Stimulated activated CD4-positive, alpha-beta T cell treated with anti-CD3 and anti-CD28 coated beads, TNF-alpha, amount 100 ng/mL, for 1 hour (primary cell): ENCODE measurements at regions not wholly inside any gene's neighbourhood (a gene's known extent, or its start where the extent isn't known, plus 50 kb on each side); places are given as distances from the start of the nearest gene placed in this dataset.

Source experiments
- DNase-seq, 3 donors: peaks; one replicate each; pipeline ENCODE4 v3.0.0-alpha.2; 2020; ENCODE audit warnings: low read depth in 3 of 3, low spot score in 1 of 3

DNA sequence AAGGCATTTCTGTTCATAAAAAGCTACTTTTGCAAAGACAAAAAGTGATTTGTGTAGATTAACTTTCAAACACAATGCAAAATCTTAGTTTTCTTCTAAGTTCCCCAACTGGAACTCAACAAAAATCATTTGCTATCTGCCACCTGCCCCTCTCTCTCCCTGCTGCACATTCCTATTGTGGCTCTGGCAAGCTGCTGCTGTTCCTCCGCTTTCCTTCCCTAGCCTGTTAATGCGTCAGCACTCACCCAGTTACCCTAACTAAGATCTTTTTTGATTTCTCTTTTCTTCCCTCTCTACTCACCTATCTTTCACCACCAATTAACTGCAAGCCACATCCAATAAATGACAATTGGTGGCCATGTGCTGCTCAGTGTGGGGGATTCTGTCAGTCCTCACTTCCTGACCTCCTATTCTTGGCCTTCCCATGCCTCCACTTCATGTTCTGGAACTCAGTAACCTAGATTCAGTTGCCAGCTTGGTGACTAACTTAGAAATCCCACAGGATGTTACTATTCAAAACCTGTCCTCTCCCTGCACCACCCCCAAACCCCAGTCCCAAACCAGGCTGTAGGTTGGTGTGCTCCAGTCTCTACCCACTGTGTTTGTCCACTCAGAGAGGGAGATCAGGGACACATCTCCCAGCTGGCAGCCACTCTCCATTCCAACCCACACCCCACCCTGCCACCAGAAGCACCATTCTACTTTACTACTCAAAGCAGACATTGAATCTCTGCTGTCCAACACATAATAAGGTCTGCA is 140.2 kb upstream of the CTTNBP2 start:
- DNase-seq = no peak

DNA sequence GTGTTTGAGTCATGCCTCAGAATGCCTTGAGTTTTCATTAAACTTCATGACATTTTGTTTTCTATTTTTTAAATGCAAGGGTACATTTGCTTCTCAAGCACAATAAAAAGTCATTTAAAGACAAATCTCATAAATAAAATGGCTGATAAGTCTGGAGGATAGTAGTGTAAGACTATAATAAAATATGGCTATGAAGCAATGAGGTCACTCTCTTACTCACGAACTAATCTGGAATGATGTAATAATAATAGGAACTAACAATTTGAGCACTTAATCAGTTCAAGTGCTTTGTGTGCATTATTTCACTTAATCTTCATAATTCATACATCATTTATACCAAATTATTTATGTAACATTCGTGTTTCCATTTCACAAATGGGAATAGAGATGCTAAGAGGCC is 149.3 kb upstream of the CTTNBP2 start:
- no peak for DNase-seq

DNA sequence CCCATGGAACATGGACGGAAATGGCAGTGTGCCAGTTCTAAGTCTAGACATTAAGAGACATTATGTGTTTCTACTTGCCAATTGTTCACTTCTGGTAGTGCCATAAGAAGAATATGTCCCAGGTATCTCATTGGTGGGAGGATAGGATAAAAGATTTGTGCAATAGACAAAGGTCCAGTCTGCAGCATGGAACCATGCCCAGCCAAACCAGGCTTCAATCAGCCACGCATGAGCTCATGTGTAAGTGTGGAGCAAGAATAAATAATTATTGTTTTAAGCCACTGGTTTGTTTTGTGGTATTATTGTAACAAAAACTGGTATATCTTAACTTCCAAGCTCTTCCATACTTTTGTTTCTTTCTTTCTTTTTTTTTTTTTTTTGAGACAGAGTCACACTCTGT is 153.6 kb upstream of the CTTNBP2 start:
- DNase-seq = no peak

DNA sequence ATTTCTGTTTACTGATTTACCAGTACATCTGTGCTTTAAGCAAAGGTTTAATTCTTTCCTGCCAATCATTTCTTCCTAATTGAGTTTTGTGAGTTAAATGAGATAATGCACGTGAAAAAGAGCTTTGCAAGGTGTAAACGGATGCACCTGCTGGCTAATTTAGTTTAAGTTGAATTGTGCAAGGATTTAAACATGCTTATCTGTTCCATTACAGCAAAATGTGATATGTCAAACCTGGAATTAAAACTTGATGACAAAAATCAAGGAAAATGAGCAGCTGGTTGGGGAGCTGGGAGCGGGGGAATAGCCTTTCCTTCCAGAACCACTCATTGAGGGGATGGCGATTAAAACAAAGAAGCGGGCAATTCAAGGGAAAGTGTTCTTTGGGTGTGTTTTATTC is 155.0 kb upstream of the CTTNBP2 start:
- DNase-seq = no peak

DNA sequence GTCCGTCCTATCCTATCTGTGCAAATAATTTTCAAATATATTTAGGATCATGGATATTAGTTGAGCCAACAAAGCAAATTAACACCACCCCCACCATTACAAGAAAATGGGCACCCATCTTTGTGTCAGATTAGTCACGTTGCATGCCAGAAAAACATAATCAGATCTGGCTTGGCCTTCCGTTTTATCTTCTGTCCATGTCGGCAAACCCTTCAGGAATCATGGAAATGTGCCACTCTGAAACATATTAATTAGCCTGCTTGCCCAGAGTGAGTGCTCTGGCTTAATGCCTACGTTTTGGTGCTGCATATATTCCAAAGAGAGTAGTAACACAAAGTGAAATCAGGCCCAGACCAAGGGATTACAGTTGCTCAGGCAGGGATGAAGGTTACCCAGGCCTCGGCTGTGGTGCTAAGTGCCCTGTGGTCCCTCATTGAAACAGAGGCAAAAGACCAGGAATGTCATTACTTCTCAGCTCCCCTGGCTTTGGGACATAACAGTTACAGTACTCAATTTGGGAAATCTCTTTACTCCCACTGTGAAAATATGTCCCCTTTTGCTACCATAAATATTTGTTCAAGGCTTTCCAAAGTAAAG is 154.0 kb upstream of the LSM8 start:
- DNase-seq = no peak

DNA sequence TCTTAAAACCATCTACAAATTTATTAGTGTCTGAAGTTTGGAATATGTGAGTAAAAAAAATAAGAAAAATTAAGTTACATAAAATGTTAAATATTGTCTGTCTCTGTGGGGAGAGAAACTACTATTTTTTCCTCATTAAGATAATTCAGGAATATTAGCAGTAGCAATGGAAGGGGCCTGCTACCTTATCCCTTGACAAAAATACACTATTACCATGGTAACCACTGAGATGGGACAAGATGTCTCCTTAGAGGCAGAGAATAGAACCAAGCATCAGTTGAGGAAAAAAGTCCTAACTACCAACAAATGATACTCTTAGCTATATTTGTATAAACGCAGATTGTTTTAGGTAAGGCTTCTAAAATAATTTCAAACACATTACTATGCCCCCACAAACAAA is 150.7 kb upstream of the LSM8 start:
- DNase-seq = no peak

DNA sequence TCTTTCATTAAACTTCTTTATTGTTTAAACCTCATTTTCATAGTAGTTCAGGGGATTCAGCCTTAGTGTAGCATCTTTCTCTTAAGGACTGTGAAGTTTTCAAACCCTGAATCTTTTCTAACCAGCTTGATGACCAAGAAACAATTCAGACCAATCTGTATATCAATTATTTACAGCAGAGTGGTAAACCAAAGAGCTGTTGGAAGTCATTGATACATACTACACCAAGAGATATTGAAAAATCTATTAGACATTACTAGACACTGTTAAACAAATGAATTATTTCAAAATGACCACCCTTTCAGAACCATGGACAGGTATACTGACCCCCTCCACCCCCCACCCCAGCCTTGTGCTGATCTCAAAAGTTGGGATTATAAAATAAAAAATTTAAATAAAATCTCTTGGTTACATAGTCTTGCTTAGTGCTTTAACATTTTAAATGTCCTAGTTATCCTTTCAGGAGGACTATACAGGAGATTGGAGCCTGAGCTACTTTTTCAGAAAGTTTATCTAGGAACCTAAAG is 143.9 kb upstream of the LSM8 start:
- DNase-seq = no peak

DNA sequence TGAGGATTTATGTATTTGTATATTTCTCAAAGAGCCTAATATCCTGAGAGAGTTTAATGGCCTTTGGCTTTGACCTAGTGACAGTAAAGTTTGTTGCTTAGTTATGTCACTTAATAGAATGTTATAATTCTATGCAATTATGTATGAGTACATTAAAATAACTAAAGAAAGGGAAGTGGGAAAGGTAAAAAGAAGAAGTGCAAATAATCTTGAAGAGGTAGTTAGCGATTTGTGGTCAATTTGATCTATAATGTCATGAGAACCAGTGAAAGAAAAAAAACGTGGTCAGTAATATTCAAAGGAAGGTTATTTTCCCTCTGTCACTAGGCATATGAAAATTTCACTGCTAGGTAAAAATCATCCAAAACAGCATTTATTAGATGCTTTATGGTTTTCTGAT is 143.4 kb upstream of the LSM8 start:
- no peak for DNase-seq

DNA sequence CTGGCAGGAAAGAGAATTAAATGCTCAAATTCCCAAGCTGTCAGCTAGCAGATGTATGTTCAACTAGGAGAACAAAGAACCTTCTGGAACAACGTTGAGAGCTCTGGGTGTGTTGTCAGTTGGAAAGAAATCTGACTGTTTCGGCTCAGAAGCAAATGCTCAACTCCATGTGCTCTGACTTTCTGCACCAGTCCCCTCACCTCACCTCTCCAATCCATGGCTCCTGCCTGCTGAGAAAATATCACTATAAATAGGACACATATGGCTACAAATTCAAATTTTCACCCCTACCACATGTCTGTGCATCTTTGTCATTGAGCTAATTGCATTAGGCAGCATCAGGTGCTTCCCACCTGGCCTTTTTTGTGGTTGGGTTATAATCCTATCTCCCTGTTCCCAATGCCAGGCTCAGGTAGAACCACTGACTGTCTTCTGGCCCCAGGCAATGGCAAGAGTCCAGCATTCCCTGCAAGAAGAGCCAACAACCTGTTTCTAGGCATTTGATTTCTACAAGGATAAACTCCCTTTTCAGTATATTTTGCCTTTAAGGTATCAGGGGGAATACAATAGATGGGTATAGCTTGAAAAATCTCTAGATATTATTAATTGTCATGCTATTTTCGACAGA is 142.6 kb upstream of the LSM8 start:
- DNase-seq = no peak

DNA sequence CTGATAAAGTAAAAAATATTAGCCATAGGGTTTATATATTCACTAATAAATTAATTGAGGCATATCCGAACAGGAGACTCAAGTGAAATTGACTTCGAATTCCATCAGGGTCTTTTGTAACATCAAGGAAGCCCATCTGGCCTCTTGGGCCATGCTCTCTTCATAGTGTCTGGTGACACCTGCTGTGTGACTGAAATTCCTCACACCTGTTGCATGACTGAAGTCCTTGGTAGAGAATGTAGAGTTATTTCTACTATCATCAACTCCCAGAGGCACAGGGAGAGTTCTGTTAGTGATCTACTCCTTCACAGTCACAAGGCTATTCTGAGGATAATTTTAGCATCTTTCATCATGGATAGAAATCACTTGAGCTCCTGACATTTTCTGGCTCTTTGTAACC is 138.3 kb upstream of the LSM8 start:
- DNase-seq = no peak

DNA sequence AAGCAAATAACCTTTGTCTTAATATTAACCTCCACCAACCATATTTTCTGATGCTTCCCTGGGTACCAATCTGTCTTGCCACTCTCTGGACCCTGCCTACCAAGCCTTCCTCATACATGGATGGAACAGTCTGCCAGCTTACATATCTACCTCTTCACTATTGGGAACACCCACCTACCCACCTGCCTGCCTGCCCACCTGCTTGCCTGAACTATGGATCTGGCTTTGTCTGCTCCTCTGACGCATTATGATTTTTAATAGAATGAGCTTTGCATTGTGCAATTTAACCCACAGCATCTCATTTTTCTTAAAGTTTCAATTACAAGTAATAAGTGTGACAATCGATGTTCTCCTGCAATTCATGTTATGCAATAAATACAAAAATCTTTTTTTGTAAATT is 137.9 kb upstream of the LSM8 start:
- no peak for DNase-seq

DNA sequence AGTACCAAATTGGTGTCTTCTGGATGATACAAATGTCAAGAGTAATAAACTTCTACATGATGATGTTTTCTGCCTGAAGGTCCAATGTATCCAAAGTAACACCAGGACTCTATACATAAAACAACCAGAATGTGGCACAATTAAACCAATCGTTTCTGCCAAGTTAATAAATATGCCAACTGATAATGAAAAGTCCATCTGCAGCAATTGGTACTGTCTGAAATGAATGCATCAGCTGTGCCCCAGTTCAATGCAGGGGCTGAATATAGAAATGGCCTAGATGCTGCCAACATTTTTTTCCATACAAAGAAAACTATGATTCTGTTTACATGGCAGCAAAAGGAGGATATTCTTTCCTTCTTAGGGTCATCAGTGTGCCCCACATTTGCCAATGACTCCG is 137.2 kb upstream of the LSM8 start:
- DNase-seq = no peak

DNA sequence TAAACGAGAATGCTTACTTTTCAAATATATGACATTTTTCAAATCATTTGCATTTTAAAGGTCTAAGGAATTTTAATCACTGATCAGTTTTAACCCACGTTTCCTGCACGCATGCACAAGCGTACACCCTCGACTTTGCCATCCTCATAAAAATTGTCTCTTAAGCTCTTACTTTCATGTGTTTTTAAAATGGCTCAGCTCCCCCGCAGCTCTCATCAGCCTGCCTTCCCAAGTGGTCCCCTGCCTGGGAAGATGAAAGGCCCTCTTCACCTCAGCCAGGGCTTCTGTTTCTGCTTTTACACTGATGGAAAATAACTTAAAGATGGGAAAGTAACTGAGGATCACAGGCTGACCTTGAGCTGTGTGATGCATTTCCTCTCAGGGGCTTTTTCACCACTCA is 131.6 kb upstream of the LSM8 start:
- DNase-seq = no peak

DNA sequence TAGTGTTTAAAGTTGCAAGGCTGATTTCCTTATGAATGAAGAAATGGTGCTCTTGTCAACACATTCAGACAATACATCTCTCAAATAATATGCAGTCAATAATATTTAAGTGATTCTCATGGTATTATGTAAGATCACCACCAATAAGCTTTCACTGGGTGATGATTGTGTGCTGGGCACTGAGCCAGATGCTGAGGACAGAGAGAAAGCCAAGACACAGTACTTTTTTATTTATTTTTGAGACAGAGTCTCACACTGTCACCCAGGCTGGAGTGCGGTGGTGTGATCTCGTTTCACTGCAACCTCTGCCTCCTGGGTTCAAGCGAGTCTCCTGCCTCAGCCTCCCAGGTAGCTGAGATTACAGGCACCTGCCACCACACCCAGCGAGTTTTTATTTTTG is 130.6 kb upstream of the LSM8 start:
- no peak for DNase-seq

DNA sequence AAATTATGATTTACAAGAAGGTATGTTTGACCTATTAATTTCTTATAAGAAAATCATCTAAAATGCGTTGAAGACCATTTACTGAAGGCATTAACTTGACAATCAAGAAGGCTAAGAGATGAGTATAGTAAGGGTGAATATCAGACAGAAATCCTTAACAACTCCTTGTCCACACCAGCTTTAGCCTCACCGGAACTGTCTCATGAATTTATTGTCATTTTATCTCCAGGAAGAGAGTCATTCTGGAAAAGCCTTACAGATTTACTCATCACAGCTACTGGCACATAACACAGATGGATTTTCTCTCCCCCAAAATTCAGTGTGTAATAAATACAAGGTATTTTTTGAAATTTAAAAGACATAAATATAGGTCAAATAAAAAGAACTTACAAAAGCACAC is 129.4 kb upstream of the LSM8 start:
- DNase-seq = no peak

DNA sequence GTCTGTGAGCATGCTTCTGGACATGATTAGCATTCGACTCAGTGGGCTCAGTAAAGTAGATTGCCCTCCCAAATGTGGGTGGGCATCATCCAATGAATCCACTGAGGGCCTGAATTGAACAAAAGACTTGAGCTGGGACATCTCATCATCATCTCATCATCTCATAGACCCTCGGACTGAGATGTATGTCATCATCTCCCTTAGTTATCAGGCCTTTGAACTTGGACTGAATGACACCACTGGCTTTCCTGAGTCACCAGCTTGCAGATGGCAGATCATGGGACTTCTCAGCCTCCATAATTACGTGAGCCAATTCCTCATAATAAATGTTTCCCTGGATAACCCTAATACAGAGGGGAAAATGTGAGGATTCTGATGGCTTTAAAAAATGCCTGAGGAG is 128.3 kb upstream of the LSM8 start:
- no peak for DNase-seq

DNA sequence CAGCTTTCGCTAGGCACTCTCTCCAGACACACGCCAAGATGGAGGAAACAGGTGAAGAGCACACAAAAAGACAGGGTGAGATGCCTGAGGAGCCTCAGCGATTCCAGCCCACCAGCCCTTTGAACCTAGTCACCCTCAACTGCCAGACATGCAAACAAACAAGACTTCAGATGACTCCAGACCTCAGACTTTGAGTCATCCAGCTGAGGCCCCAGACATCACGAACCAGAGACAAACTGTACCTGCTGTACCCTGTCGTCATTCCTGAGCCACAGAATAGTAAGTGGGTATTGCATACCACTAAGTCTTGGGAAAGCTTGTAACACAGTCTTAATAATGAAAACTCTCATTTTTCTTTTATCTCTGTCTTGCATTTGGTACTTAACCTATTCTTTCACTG is 126.6 kb upstream of the LSM8 start:
- DNase-seq = no peak

DNA sequence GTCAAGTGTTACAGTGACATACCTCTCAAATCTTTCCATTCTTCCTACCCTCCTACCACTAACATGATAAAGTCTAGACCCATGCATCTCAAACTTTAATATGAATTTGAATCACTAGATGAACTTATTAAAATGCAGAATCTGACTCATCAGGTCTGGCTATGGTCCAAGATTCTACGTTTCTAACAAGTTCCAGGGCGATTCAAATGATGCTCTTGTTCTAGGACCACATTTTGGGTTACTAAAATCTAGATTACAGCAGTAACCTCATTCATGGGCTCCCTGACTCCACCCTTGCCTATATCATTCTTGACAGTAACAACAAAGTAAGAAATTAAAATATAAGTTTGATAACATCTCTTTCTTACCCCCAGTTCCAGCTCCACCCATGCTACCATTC is 124.8 kb upstream of the LSM8 start:
- no peak for DNase-seq

DNA sequence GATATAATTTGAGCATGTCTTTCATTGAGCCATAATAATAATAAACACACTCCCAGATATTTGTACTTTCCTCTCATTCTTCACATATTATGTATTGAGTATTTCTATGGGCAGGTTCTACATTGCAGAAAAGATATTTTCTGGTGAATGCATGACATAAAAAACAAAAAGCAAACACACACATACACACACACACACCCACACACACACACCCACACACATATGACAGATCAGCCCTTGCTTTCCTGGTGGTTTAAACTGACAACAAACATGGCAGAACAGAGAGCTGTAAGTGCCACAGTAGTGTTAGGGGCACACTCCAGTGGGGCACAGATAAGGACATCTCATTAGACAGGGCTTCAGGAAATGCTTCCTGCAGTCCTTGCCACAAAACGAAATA is 123.3 kb upstream of the LSM8 start:
- DNase-seq = no peak

DNA sequence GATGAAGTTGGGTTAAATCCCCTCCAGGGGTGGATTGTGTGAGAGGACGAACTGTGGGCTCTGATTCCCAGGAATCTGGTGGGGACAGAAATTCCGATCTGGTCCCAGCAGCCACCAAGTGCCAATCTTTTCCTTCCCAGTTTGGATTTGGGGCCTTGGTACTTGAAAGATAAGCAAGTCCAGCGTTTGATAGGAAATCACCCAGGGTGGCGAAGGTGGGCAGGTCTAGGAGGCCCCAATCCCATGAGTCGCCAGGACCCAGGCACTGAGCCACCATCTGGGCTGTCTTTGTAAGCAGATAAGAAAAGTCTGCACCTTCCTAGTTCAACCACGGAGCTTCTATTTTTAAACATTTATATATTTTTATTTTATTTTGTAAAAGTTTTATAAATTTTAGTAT is 122.6 kb upstream of the LSM8 start:
- no peak for DNase-seq

DNA sequence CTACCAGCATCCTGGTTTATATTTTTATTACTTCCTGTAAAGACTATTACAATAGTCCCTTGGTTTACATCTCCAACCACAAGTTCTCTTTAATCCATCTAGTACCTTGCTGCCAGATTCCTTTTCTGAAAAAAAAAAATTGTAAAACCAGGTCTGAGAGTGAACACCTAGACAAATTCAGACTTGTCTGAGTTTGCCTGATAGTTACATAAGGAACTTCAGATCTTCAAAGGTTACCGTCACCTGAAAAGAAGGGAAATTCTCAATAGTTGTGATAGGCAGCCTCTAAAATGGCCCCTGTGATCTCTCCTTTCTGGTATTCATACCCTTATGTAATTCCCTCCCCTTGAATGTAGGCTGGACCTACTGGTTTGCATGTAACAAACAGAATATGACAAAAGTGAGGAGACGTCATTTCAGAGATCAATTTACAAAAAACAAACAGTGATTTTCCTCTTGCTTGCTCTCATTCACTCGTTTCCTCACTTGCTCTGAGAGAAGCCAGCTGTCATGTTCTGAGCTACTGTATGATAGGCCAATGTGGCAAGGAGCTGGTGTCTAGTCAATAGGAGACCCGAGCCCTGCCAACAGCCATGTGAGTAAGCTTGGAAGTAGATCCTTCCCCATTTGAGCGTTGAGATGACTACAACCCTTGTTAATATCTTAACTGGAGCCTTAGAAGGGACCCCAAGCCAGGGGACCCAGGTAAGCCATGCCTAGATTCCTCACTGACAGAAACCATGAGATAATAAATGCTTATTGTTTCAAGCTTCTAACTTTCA is 110.9 kb upstream of the LSM8 start:
- DNase-seq = no peak

DNA sequence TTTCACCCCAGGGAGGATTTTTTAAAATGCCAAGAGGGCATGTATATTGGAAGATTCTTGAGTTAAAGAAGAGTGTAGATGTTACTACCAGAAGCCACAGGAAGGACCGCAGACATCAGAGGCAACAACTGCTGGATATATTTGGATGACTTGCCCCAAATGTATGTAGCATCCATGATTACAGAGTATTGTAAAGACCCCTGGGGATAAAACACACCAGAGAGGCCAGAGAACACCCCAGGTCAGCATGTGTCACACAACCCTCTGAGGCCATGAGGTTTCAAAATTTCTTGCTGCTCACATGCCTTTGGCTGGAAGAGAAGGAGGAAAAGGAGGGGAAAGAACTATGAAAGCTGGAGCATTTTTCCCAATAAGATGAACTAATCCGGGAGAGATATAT is 108.0 kb upstream of the LSM8 start:
- no peak for DNase-seq
